IMR-90 (cell line): ENCODE measurements at regions not wholly inside any gene's neighbourhood (a gene's known extent, or its start where the extent isn't known, plus 50 kb on each side); places are given as distances from the start of the nearest gene placed in this dataset.

ENCODE experiments used
- ATAC-seq: fragments of 200-7000 bp; cut with Tn5 transposase; 2 replicates; pipeline ENCODE4 v1.9.1; 2020; ENCODE audit warnings: low read depth, mild to moderate bottlenecking, moderate library complexity
- BruUV-seq: library from RNA; stranded (reverse); fragments of 400-500 nt; replicated peaks from 2 replicates; lab custom pipeline; 2021; lab: Mats Ljungman, UMichigan
- CTCF ChIA-PET: fragments of 300-600 bp; formaldehyde crosslinking; extraction: SDS; loops from one replicate; lab custom pipeline; 2021; ENCODE audit warnings: antibody characterized with exemption; lab: Yijun Ruan, JAX
- POLR2A ChIA-PET: fragments of 300-600 bp; sonication (Branson Sonifier 250); formaldehyde crosslinking; loops from one replicate; lab custom pipeline; 2022; ENCODE audit warnings: antibody characterized with exemption; ENCODE audit not compliant: unreplicated experiment; lab: Charles Lee
- DNase-seq: peaks from one replicate; pipeline ENCODE4 v3.0.0; 2013
- H2AFZ ChIP-seq: replicated peaks from 2 replicates; pipeline ENCODE3; 2013; ENCODE audit warnings: low read length, mild to moderate bottlenecking; ENCODE audit not compliant: poor library complexity
- H2AK5ac ChIP-seq: 2 replicates; pipeline ENCODE4 v1.6.1; 2013; ENCODE audit warnings: low read depth, low read length, inconsistent platforms
- H2AK9ac ChIP-seq: replicated peaks from 2 replicates; pipeline ENCODE3; 2013; ENCODE audit warnings: mild to moderate bottlenecking, low read depth, low read length, moderate library complexity; ENCODE audit not compliant: poor library complexity
- H2BK120ac ChIP-seq: 2 replicates; pipeline ENCODE4 v1.6.1; 2013; ENCODE audit warnings: low read depth, low read length, inconsistent platforms
- H2BK15ac ChIP-seq: 3 replicates; pipeline ENCODE4 v1.6.1; 2013; ENCODE audit warnings: low read depth, low read length, inconsistent platforms
- H2BK20ac ChIP-seq: 2 replicates; pipeline ENCODE4 v1.6.1; 2013; ENCODE audit warnings: low read depth, mild to moderate bottlenecking, inconsistent platforms, low read length, moderate library complexity
- H2BK5ac ChIP-seq: 2 replicates; pipeline ENCODE4 v1.6.1; 2013; ENCODE audit warnings: mild to moderate bottlenecking, low read depth, low read length, inconsistent platforms; ENCODE audit not compliant: poor library complexity, severe bottlenecking
- H3K14ac ChIP-seq: replicated peaks from 2 replicates; pipeline ENCODE4 v1.6.1; 2013; ENCODE audit warnings: low read depth, low read length, inconsistent platforms
- H3K18ac ChIP-seq: 2 replicates; pipeline ENCODE4 v1.6.1; 2013; ENCODE audit warnings: low read depth, low read length, control low read depth
- H3K23ac ChIP-seq: 2 replicates; pipeline ENCODE4 v1.6.1; 2013; ENCODE audit warnings: low read depth, low read length, inconsistent platforms
- H3K27ac ChIP-seq: 2 replicates; pipeline ENCODE4 v1.5.1; 2013; ENCODE audit warnings: mild to moderate bottlenecking, control low read depth, low read length; ENCODE audit not compliant: insufficient read depth
- H3K27me3 ChIP-seq: 2 replicates; pipeline ENCODE4 v1.6.1; 2013; ENCODE audit warnings: low read length; ENCODE audit not compliant: control insufficient read depth, insufficient read depth
- H3K36me3 ChIP-seq: 2 replicates; pipeline ENCODE4 v1.6.1; 2013; ENCODE audit warnings: low read length, mixed read lengths; ENCODE audit not compliant: control insufficient read depth, insufficient read depth
- H3K4ac ChIP-seq: 2 replicates; pipeline ENCODE4 v1.6.1; 2013; ENCODE audit warnings: low read depth, low read length, inconsistent platforms
- H3K4me1 ChIP-seq: 2 replicates; pipeline ENCODE4 v1.6.1; 2013; ENCODE audit warnings: low read length, mixed read lengths; ENCODE audit not compliant: control insufficient read depth, insufficient read depth
- H3K4me2 ChIP-seq: 2 replicates; pipeline ENCODE4 v1.6.1; 2013; ENCODE audit warnings: low read depth, mild to moderate bottlenecking, control low read depth, low read length, moderate library complexity
- H3K4me3 ChIP-seq: 2 replicates; pipeline ENCODE4 v1.5.1; 2013; ENCODE audit warnings: low read depth, mild to moderate bottlenecking, control low read depth, low read length, moderate library complexity; ENCODE audit not compliant: insufficient read depth
- H3K56ac ChIP-seq: 2 replicates; pipeline ENCODE4 v1.6.1; 2013; ENCODE audit warnings: low read length, inconsistent platforms; ENCODE audit not compliant: insufficient read depth; ENCODE audit errors: extremely low read depth
- H3K79me1 ChIP-seq, 2 experiments: 2 replicates each; pipeline ENCODE4 v1.6.1; 2013; ENCODE audit warnings: low read length in 2 of 2, inconsistent platforms in 1 of 2, low read depth in 1 of 2
- H3K9ac ChIP-seq: 2 replicates; pipeline ENCODE4 v1.6.1; 2013; ENCODE audit warnings: low read depth, low read length, control low read depth
- H3K9me1 ChIP-seq: 2 replicates; pipeline ENCODE4 v1.6.1; 2013; ENCODE audit warnings: low read length, inconsistent platforms; ENCODE audit not compliant: insufficient read depth
- H3K9me3 ChIP-seq: 2 replicates; pipeline ENCODE4 v1.6.1; 2013; ENCODE audit warnings: low read length; ENCODE audit not compliant: control insufficient read depth, insufficient read depth
- H4K20me1 ChIP-seq: 2 replicates; pipeline ENCODE4 v1.6.1; 2013; ENCODE audit warnings: low read length, inconsistent platforms; ENCODE audit not compliant: insufficient read depth
- H4K5ac ChIP-seq: 2 replicates; pipeline ENCODE4 v1.6.1; 2013; ENCODE audit warnings: mild to moderate bottlenecking, low read depth, low read length, control low read depth
- H4K8ac ChIP-seq, 2 experiments: 2 replicates each; pipeline ENCODE4 v1.6.1; 2013; ENCODE audit warnings: low read depth in 2 of 2, low read length in 2 of 2, control low read depth in 1 of 2, inconsistent platforms in 1 of 2
- H4K91ac ChIP-seq: 2 replicates; pipeline ENCODE4 v1.6.1; 2013; ENCODE audit warnings: low read depth, low read length, inconsistent platforms; ENCODE audit not compliant: insufficient read depth
- BHLHE40 ChIP-seq: fragments of 150-350 bp; IDR thresholded peaks from 2 replicates; pipeline ENCODE4 v1.6.1; 2016; ENCODE audit warnings: mild to moderate bottlenecking, low read depth, low read length
- CEBPB ChIP-seq: IDR thresholded peaks from 2 replicates; pipeline ENCODE4 v1.6.1; 2012; ENCODE audit warnings: low read depth, low read length, improper control_type of control experiment
- CHD1 ChIP-seq: IDR thresholded peaks from 2 replicates; pipeline ENCODE4 v1.6.1; 2012; ENCODE audit warnings: low read depth, low read length, improper control_type of control experiment
- CTCF ChIP-seq: conservative IDR thresholded peaks from 2 replicates; pipeline ENCODE4 v1.5.1; 2012; ENCODE audit warnings: mild to moderate bottlenecking, low read depth, low read length, improper control_type of control experiment
- ELK1 ChIP-seq: fragments of 150-350 bp; IDR thresholded peaks from 2 replicates; pipeline ENCODE4 v1.6.1; 2016; ENCODE audit warnings: low read depth, mild to moderate bottlenecking, low read length, moderate library complexity, borderline replicate concordance
- FOS ChIP-seq: fragments of 150-350 bp; IDR thresholded peaks from 2 replicates; pipeline ENCODE4 v1.6.1; 2016; ENCODE audit warnings: low read depth, low read length
- MAFK ChIP-seq: IDR thresholded peaks from 2 replicates; pipeline ENCODE4 v1.6.1; 2012; ENCODE audit warnings: low read depth, low read length, improper control_type of control experiment
- MAZ ChIP-seq: IDR thresholded peaks from 2 replicates; pipeline ENCODE4 v1.6.1; 2012; ENCODE audit warnings: low read depth, mild to moderate bottlenecking, low read length, improper control_type of control experiment, moderate library complexity, borderline replicate concordance
- MXI1 ChIP-seq: IDR thresholded peaks from 2 replicates; pipeline ENCODE4 v1.6.1; 2012; ENCODE audit warnings: low read depth, mild to moderate bottlenecking, low read length, moderate library complexity, borderline replicate concordance
- NFE2L2 ChIP-seq: fragments of 150-350 bp; IDR thresholded peaks from 2 replicates; pipeline ENCODE4 v1.6.1; 2016; ENCODE audit warnings: low read depth, mild to moderate bottlenecking, low read length
- POLR2A ChIP-seq: IDR thresholded peaks from 2 replicates; pipeline ENCODE4 v1.6.1; 2012; ENCODE audit warnings: mild to moderate bottlenecking, low read depth, low read length
- RAD21 ChIP-seq: IDR thresholded peaks from 2 replicates; pipeline ENCODE4 v1.6.1; 2012; ENCODE audit warnings: low read length, improper control_type of control experiment
- RCOR1 ChIP-seq: IDR thresholded peaks from 2 replicates; pipeline ENCODE4 v1.6.1; 2012; ENCODE audit warnings: mild to moderate bottlenecking, low read length, improper control_type of control experiment; ENCODE audit not compliant: insufficient replicate concordance
- RFX5 ChIP-seq: IDR thresholded peaks from 2 replicates; pipeline ENCODE4 v1.8.0; 2012; ENCODE audit warnings: low read depth, mild to moderate bottlenecking, low read length, moderate library complexity
- SMC3 ChIP-seq: fragments of 150-350 bp; IDR thresholded peaks from 2 replicates; pipeline ENCODE4 v1.6.1; 2016; ENCODE audit warnings: low read depth, mild to moderate bottlenecking, antibody characterized with exemption, low read length, moderate library complexity
- USF2 ChIP-seq: fragments of 150-350 bp; IDR thresholded peaks from 2 replicates; pipeline ENCODE4 v1.6.1; 2017; ENCODE audit warnings: mild to moderate bottlenecking, antibody characterized with exemption, low read length, low read depth
- WGBS, 2 experiments: methylation state at CpG; one replicate each; pipeline versions ENCODE4 v1.1.5 to v1.1.7; 2013; ENCODE audit warnings: missing lambda C conversion rate in 2 of 2; ENCODE audit not compliant: insufficient read length in 1 of 2; ENCODE audit errors: extremely low coverage in 2 of 2; 5-methylcytosine and 5-hydroxymethylcytosine counted together
- dilution Hi-C: fragments of 300-500 bp; cut with HindIII; formaldehyde crosslinking; loops from one replicate; pipeline ENCODE4 v1.14.3; 2018; ENCODE audit warnings: low sequenced_read_pairs; ENCODE audit not compliant: unreplicated experiment
- in situ Hi-C: fragments of 300-500 bp; cut with MboI; formaldehyde crosslinking; loops from 3 replicates; pipeline ENCODE4 v1.14.3; 2019; ENCODE audit warnings: low sequenced_read_pairs, inconsistent platforms, mixed read lengths
- intact Hi-C: fragments of 100-400 bp; cut with micrococcal nuclease; formaldehyde crosslinking; loops from 2 replicates; pipeline ENCODE4 v1.10.0; 2022

GRCh38 chr2:188713961-188714360 is 260.2 kb upstream of the COL3A1 start:
- ATAC-seq = no peak
- DNase-seq = no peak
- WGBS, 2 experiments = no CpG with 5 or more reads among the region's 1 CpG
- H4K5ac ChIP-seq = no peak overlapping the region
- H3K23ac ChIP-seq = no peak overlapping the region
- no peak overlapping the region for H2BK15ac ChIP-seq
- H2AFZ ChIP-seq = no peak overlapping the region
- H3K27ac ChIP-seq = no peak overlapping the region
- CTCF ChIA-PET = no interaction called here
- in situ Hi-C loops (no loop called here), intact Hi-C loops (no loop called here), dilution Hi-C loops (no loop called here)
- no peaks in the 10 kb centered on the region for H3K4me1 ChIP-seq
- H3K79me1 ChIP-seq = no peaks in the 10 kb centered on the region
- H3K9ac ChIP-seq = no peak overlapping the region
- H3K9me3 ChIP-seq = no peaks in the 10 kb centered on the region; the same call in none of the 2 replicates
- H2BK20ac ChIP-seq = no peak overlapping the region
- H4K20me1 ChIP-seq = no peaks in the 10 kb centered on the region
- no peak overlapping the region for H3K4ac ChIP-seq
- no peak overlapping the region for H3K4me3 ChIP-seq
- H2AK5ac ChIP-seq = no peak overlapping the region
- no peak overlapping the region for H4K91ac ChIP-seq
- no peaks in the 10 kb centered on the region for H3K27me3 ChIP-seq
- H2AK9ac ChIP-seq = no peak overlapping the region
- no peaks in the 10 kb centered on the region for H3K9me1 ChIP-seq
- H3K56ac ChIP-seq = no peak overlapping the region
- H3K14ac ChIP-seq = no peak overlapping the region
- no TSS peak for BruUV-seq
- TF ChIP-seq POLR2A = no peak
- TF ChIP-seq FOS = no peak
- TF ChIP-seq RCOR1 = no peak
- TF ChIP-seq BHLHE40 = no peak
- no peak for TF ChIP-seq ELK1
- no peak for TF ChIP-seq RFX5
- TF ChIP-seq NFE2L2 = no peak
- no peak for TF ChIP-seq MAZ
- TF ChIP-seq CHD1 = no peak
- TF ChIP-seq MAFK = no peak
- no peak for TF ChIP-seq CTCF
- TF ChIP-seq RAD21 = no peak
- TF ChIP-seq MXI1 = no peak
- no peak for TF ChIP-seq CEBPB
- TF ChIP-seq USF2 = no peak
- TF ChIP-seq SMC3 = no peak
- H4K8ac ChIP-seq = no peak overlapping the region
- no peaks in the 10 kb centered on the region for H3K36me3 ChIP-seq
- no peak overlapping the region for H3K4me2 ChIP-seq
- POLR2A ChIA-PET = no interaction called here
- H2BK5ac ChIP-seq = no peak overlapping the region
- no peak overlapping the region for H2BK120ac ChIP-seq
- no peak overlapping the region for H3K18ac ChIP-seq
